Transverse colon (tissue), 4 donors: ENCODE measurements at regions not wholly inside any gene's neighbourhood (a gene's known extent, or its start where the extent isn't known, plus 50 kb on each side); places are given as distances from the start of the nearest gene placed in this dataset.

Source experiments
- DNase-seq: peaks from one replicate; pipeline ENCODE4 v3.0.0-alpha.2; 2019
- H3K27ac ChIP-seq, 4 donors: fragments of 200-600 bp; sonication (generic); 2 replicates each; pipeline ENCODE4 v1.5.1; 2016 to 2018; ENCODE audit warnings: inconsistent platforms in 4 of 4
- H3K27me3 ChIP-seq: fragments of 200-600 bp; sonication (generic); 2 replicates; pipeline ENCODE4 v1.5.1; 2017; ENCODE audit warnings: inconsistent platforms
- H3K36me3 ChIP-seq, 4 donors: fragments of 200-600 bp; sonication (generic); 2 replicates each; pipeline ENCODE4 v1.5.1; 2017 to 2019; ENCODE audit warnings: inconsistent platforms in 4 of 4
- H3K4me1 ChIP-seq, 4 donors: fragments of 200-600 bp; sonication (generic); 2 replicates each; pipeline ENCODE4 v1.5.1; 2017 to 2020; ENCODE audit warnings: inconsistent platforms in 4 of 4
- H3K4me3 ChIP-seq, 4 donors: fragments of 200-600 bp; sonication (generic); 1 replicate in 1 of 4; 2 replicates in 3 of 4; pipeline versions ENCODE4 v1.5.1 to v1.6.1; 2017 to 2019; ENCODE audit warnings: inconsistent platforms in 4 of 4
- H3K9me3 ChIP-seq, 2 donors: fragments of 200-600 bp; sonication (generic); 2 replicates each; pipeline ENCODE4 v1.5.1; 2017 to 2019; ENCODE audit warnings: inconsistent platforms in 2 of 2
- EP300 ChIP-seq: sonication (generic); formaldehyde crosslinking; IDR thresholded peaks from one replicate; pipeline ENCODE4 v1.6.1; 2017; ENCODE audit warnings: antibody characterized with exemption, low read depth
- POLR2A ChIP-seq: fragments of 450-650 bp; IDR thresholded peaks from one replicate; pipeline ENCODE4 v1.6.1; 2016; ENCODE audit warnings: antibody characterized with exemption, mild to moderate bottlenecking, moderate library complexity
- POLR2AphosphoS5 ChIP-seq, 3 donors: sonication (generic); formaldehyde crosslinking; IDR thresholded peaks; one replicate each; pipeline ENCODE4 v1.6.1; 2016; ENCODE audit warnings: antibody characterized with exemption in 3 of 3
- WGBS, 2 donors: methylation state at CpG; one replicate each; pipeline ENCODE4 v1.1.5; 2018; ENCODE audit warnings: low coverage in 1 of 2; 5-methylcytosine and 5-hydroxymethylcytosine counted together
- in situ Hi-C, 4 donors: fragments of 200-750 bp; cut with MboI; loops; one replicate each; pipeline versions ENCODE4 v1.15.0 to v1.15.1; 2017; ENCODE audit warnings: low sequenced_read_pairs in 3 of 4, low pct_ligation_motif_present in 1 of 4, low pct_unique_long_range_greater_than_20kb in 1 of 4
- intact Hi-C: fragments of 100-400 bp; cut with DNase I; formaldehyde crosslinking; loops from one replicate; pipeline ENCODE4 v1.15.1; 2023; ENCODE audit warnings: low total_unique reads
- TF ChIP-seq, protein P1 (sequence below), 5 experiments: fragments of 200-600 bp in 3 of 5; fragments of 450-650 bp in 2 of 5; sonication (generic) in 3 of 5; IDR thresholded peaks; 1 replicate in 2 of 5; 2 replicates in 3 of 5; pipeline ENCODE4 v1.5.1; 2016 to 2017; ENCODE audit warnings: antibody characterized with exemption in 5 of 5, inconsistent platforms in 3 of 5, mild to moderate bottlenecking in 2 of 5, moderate library complexity in 1 of 5

DNA sequence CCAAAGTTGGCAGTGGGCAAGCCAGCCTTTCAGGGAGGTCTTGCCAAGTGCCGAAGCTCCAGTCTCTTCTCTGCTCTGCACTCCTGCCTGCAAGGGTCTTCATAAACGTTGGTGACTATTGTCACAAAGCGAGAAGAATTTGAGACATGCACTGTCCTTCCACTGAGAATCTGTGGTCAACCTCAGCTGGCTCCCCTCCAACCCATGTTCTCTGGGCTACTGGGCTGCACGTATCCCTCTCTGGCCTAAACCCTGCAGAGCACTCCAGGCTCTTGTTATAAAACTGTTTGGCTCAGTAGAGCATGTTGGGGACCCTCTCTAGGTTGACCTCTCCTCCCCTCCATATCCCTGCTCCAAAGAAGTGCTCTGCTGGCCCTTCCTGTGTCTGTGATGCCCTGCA lies 260.4 kb upstream of the NFE2L3 start:
- in situ Hi-C loops: loop anchor here (5.0 to 25.0 kb wide), 7 partner anchors 166 to 971 kb away; partner anchors contain the start of gene SKAP2 (in 1 of the 4)

DNA sequence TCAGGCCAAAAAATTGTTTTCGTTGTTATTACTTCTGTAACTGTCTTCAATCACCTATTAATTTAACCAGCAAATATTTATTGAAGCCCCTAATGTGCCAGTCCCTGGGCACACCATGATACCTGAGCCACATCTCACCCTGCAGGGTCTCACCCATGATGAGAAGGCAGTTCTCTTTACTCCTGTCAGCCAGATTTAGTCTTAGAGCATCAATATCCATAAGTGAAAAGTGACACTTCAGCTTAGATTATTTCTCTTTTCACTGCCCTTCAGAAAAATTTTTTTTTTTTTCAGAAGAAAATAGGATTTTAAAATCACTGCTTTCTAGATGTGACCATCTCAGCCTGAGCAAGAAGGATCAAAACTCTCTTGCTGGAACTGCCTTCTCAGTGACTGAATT lies 258.6 kb upstream of the NFE2L3 start:
- 11 to 16% methylated on average over 1 of the region's 1 CpG for WGBS, 2 donors
- in situ Hi-C loops: loop anchor here (5.0 to 25.0 kb wide), 7 partner anchors 164 to 969 kb away; partner anchors contain the start of gene SKAP2 (in 1 of the 4)

More for the DNA sequence above, 260.4 kb upstream of the NFE2L3 start:
- no peak overlapping the region for H3K4me3 ChIP-seq
- no peaks in the 10 kb centered on the region for H3K9me3 ChIP-seq
- no peak for DNase-seq
- H3K4me1 ChIP-seq: peaks cover 0 to 11% (median 3%) of the 10 kb centered on the region in 4 donors
- intact Hi-C loops: loop anchor here (5.0 kb wide), 1 partner anchor 171 kb away; no protein-coding TSS in a partner anchor
- no peaks in the 10 kb centered on the region for H3K36me3 ChIP-seq
- no peak for TF ChIP-seq POLR2A
- TF ChIP-seq, protein P1, sequence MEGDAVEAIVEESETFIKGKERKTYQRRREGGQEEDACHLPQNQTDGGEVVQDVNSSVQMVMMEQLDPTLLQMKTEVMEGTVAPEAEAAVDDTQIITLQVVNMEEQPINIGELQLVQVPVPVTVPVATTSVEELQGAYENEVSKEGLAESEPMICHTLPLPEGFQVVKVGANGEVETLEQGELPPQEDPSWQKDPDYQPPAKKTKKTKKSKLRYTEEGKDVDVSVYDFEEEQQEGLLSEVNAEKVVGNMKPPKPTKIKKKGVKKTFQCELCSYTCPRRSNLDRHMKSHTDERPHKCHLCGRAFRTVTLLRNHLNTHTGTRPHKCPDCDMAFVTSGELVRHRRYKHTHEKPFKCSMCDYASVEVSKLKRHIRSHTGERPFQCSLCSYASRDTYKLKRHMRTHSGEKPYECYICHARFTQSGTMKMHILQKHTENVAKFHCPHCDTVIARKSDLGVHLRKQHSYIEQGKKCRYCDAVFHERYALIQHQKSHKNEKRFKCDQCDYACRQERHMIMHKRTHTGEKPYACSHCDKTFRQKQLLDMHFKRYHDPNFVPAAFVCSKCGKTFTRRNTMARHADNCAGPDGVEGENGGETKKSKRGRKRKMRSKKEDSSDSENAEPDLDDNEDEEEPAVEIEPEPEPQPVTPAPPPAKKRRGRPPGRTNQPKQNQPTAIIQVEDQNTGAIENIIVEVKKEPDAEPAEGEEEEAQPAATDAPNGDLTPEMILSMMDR (IDR thresholded peaks at IDR 0.05): no peak
- no peak for TF ChIP-seq EP300
- no peak for TF ChIP-seq POLR2AphosphoS5 (IDR thresholded peaks at IDR 0.05)
- H3K27ac ChIP-seq: no peak overlapping the region
- WGBS, 2 donors: 66% methylated on average over 4 of the region's 4 CpGs; no CpG with 5 or more reads in 1 of the 2 donors
- peaks cover 24% of the 10 kb centered on the region for H3K27me3 ChIP-seq

DNA sequence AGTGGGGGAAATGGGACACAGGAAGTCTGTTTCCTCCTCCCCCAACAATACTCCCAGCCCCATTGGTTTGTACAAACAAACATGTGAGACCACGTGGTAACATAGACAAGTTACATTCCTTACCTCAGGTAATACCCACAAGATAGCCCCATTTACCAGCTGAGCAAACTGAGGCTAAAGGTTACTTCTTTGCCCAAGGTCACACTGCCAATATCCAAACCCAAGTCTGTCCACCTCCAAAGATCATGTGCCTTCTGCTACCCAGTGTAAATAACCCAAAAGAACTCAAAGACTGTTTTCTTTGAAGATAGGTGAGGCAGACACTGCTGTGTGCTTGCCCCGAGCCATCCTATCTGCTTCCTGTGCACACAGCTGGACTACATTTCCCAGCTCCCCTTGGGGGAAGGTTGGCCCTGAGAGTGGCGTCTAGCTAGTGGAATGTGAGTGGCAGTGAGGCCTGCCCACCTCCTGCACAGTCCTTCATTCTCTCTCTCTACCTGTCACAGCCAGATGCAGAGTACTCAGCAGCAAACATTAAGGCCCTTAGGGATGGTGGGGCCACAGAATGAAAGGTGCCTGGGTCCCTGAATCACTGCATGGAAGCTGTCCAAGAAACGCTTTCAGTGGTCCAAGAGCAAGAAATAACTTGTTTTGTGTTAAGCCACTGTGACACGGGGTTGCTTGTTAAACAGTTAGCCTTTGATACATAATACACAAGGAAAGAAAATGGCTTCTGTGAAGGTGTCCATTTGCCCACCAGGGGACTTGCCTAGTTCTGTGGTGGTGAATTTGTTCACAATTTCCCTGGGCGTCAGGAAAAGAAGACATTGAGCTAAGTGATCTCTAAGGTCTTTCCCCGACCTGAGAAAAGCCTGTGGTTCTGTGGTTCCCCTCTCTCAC lies 257.7 kb upstream of the NFE2L3 start:
- Histone ChIP-seq H3K9me3 (no peaks in the 10 kb centered on the region), H3K27ac (peak overlapping the region in 2 of 4 donors; percentile 45 to 61), H3K36me3 (no peaks in the 10 kb centered on the region), H3K4me3 (no peak overlapping the region), H3K27me3 (peaks cover 14% of the 10 kb centered on the region), H3K4me1 (peaks cover 0 to 11% (median 3%) of the 10 kb centered on the region in 4 donors)
- TF ChIP-seq EP300 (no peak), POLR2AphosphoS5 (IDR thresholded peaks at IDR 0.05) (peak in 1 of 3 donors; percentile 59), POLR2A (no peak)
- TF ChIP-seq, protein P1 (IDR thresholded peaks at IDR 0.05): no peak
- WGBS, 2 donors: 67 to 100% methylated on average over 1 to 7 of the region's 7 CpGs
- in situ Hi-C loops (loop anchor here (5.0 to 25.0 kb wide), 7 partner anchors 163 to 968 kb away; partner anchors contain the start of gene SKAP2 (in 1 of the 4)), intact Hi-C loops (loop anchor here (2.0 to 5.0 kb wide), 2 partner anchors 168 to 471 kb away; no protein-coding TSS in a partner anchor)
- DNase-seq: peak; percentile 71

More for the DNA sequence above, 258.6 kb upstream of the NFE2L3 start:
- DNase-seq: no peak
- H3K36me3 ChIP-seq: no peaks in the 10 kb centered on the region
- peak overlapping the region in 2 of 4 donors; percentile 35 to 55 for H3K4me3 ChIP-seq
- H3K4me1 ChIP-seq: peaks cover 0 to 11% (median 3%) of the 10 kb centered on the region in 4 donors
- no peak overlapping the region for H3K27ac ChIP-seq
- TF ChIP-seq, protein P1 (IDR thresholded peaks at IDR 0.05): no peak
- TF ChIP-seq POLR2AphosphoS5 (IDR thresholded peaks at IDR 0.05): no peak
- no peak for TF ChIP-seq EP300
- TF ChIP-seq POLR2A: no peak
- H3K27me3 ChIP-seq: peaks cover 17% of the 10 kb centered on the region
- H3K9me3 ChIP-seq: no peaks in the 10 kb centered on the region
- intact Hi-C loops: loop anchor here (5.0 kb wide), 1 partner anchor 169 kb away; no protein-coding TSS in a partner anchor
